ENCODE measurements at regions not wholly inside any gene's neighbourhood (a gene's known extent, or its start where the extent isn't known, plus 50 kb on each side); places are given as distances from the start of the nearest gene placed in this dataset.
A peak's percentile ranks its signal among the peaks of the same experiment; 100 is the strongest.
"Not testable (repeated sequence)": the region's sequence is repeated elsewhere in the genome, so short reads cannot be mapped to it uniquely, and the experiment has no call there.

- H3K4me2 ChIP-seq (ENCODE audit: low read length): no peak overlapping the region
- H3K4me3 ChIP-seq (ENCODE audit: insufficient read depth, low read depth, low read length): no peak overlapping the region
- no peaks in the 10 kb centered on the region for H3K9me3 ChIP-seq (ENCODE audit: insufficient read depth, low read depth, low read length)
- Mint-ChIP-seq H3K4me3 (ENCODE audit: unreplicated experiment) (no peak overlapping the region), H3K4me1 (ENCODE audit: low read depth, unreplicated experiment) (no peaks in the 10 kb centered on the region), H3K9me3 (ENCODE audit: unreplicated experiment) (peaks cover 10% of the 10 kb centered on the region), H3K36me3 (ENCODE audit: low read depth, unreplicated experiment) (no peaks in the 10 kb centered on the region), H3K27ac (ENCODE audit: unreplicated experiment) (no peak overlapping the region), H3K27me3 (ENCODE audit: low read depth, unreplicated experiment) (no peaks in the 10 kb centered on the region)
- no peak overlapping the region for H2AFZ ChIP-seq (ENCODE audit: low read depth, low read length)
- no peak overlapping the region for H3K9ac ChIP-seq (ENCODE audit: low read length)
- H3K79me2 ChIP-seq (ENCODE audit: insufficient read depth, low read length): no peaks in the 10 kb centered on the region
- TF ChIP-seq EZH2 (IDR thresholded peaks at IDR 0.05; ENCODE audit: insufficient read depth, low read length): no peak
- no peak for TF ChIP-seq CTCF (IDR thresholded peaks at IDR 0.05; ENCODE audit: insufficient read depth, low read depth, low read length)
- H3K4me1 ChIP-seq (ENCODE audit: insufficient read depth, low read length): no peaks in the 10 kb centered on the region
- FAIRE-seq: no peak
- no peaks in the 10 kb centered on the region for H3K27me3 ChIP-seq (ENCODE audit: insufficient read depth, low read length)
- H3K27ac ChIP-seq (ENCODE audit: low read depth, low read length): no peak overlapping the region
- H3K36me3 ChIP-seq (ENCODE audit: insufficient read depth, low read length): no peaks in the 10 kb centered on the region
- no peaks in the 10 kb centered on the region for H4K20me1 ChIP-seq (ENCODE audit: insufficient read depth, low read length)
- DNase-seq (ENCODE audit: low read depth): no peak
Observed at GRCh38 chr11:29075726-29076125, 941.1 kb downstream of the KCNA4 start.

- Histone ChIP-seq H3K4me1 (ENCODE audit: insufficient read depth, low read length) (no peaks in the 10 kb centered on the region), H3K79me2 (ENCODE audit: insufficient read depth, low read length) (no peaks in the 10 kb centered on the region), H3K9ac (ENCODE audit: low read length) (no peak overlapping the region), H3K4me3 (ENCODE audit: insufficient read depth, low read depth, low read length) (no peak overlapping the region), H3K4me2 (ENCODE audit: low read length) (no peak overlapping the region), H3K27ac (ENCODE audit: low read depth, low read length) (no peak overlapping the region), H3K36me3 (ENCODE audit: insufficient read depth, low read length) (no peaks in the 10 kb centered on the region), H4K20me1 (ENCODE audit: insufficient read depth, low read length) (no peaks in the 10 kb centered on the region), H3K9me3 (ENCODE audit: insufficient read depth, low read depth, low read length) (no peaks in the 10 kb centered on the region), H2AFZ (ENCODE audit: low read depth, low read length) (no peak overlapping the region), H3K27me3 (ENCODE audit: insufficient read depth, low read length) (no peaks in the 10 kb centered on the region)
- DNase-seq (ENCODE audit: low read depth) (no peak), FAIRE-seq (peak; percentile 52)
- no peak for TF ChIP-seq CTCF (IDR thresholded peaks at IDR 0.05; ENCODE audit: insufficient read depth, low read depth, low read length)
- TF ChIP-seq EZH2 (IDR thresholded peaks at IDR 0.05; ENCODE audit: insufficient read depth, low read length): no peak
- Mint-ChIP-seq H3K36me3 (ENCODE audit: low read depth, unreplicated experiment) (no peaks in the 10 kb centered on the region), H3K9me3 (ENCODE audit: unreplicated experiment) (peaks cover 2% of the 10 kb centered on the region), H3K27ac (ENCODE audit: unreplicated experiment) (no peak overlapping the region), H3K4me1 (ENCODE audit: low read depth, unreplicated experiment) (no peaks in the 10 kb centered on the region), H3K27me3 (ENCODE audit: low read depth, unreplicated experiment) (no peaks in the 10 kb centered on the region), H3K4me3 (ENCODE audit: unreplicated experiment) (no peak overlapping the region)
Observed at GRCh38 chr11:29063630-29064361, 953.0 kb downstream of the KCNA4 start.

GRCh38 chr11:29061452-29061851 is 953.3 kb downstream of the METTL15 start:
- Mint-ChIP-seq H3K27ac (ENCODE audit: unreplicated experiment) (no peak overlapping the region), H3K4me3 (ENCODE audit: unreplicated experiment) (no peak overlapping the region), H3K9me3 (ENCODE audit: unreplicated experiment) (peaks cover 5% of the 10 kb centered on the region), H3K4me1 (ENCODE audit: low read depth, unreplicated experiment) (no peaks in the 10 kb centered on the region), H3K36me3 (ENCODE audit: low read depth, unreplicated experiment) (no peaks in the 10 kb centered on the region), H3K27me3 (ENCODE audit: low read depth, unreplicated experiment) (no peaks in the 10 kb centered on the region)
- Histone ChIP-seq H2AFZ (ENCODE audit: low read depth, low read length) (no peak overlapping the region), H3K9me3 (ENCODE audit: insufficient read depth, low read depth, low read length) (no peaks in the 10 kb centered on the region), H3K4me2 (ENCODE audit: low read length) (no peak overlapping the region), H3K27me3 (ENCODE audit: insufficient read depth, low read length) (no peaks in the 10 kb centered on the region), H3K27ac (ENCODE audit: low read depth, low read length) (no peak overlapping the region), H3K4me3 (ENCODE audit: insufficient read depth, low read depth, low read length) (no peak overlapping the region), H3K79me2 (ENCODE audit: insufficient read depth, low read length) (no peaks in the 10 kb centered on the region), H3K36me3 (ENCODE audit: insufficient read depth, low read length) (no peaks in the 10 kb centered on the region), H4K20me1 (ENCODE audit: insufficient read depth, low read length) (no peaks in the 10 kb centered on the region), H3K9ac (ENCODE audit: low read length) (no peak overlapping the region), H3K4me1 (ENCODE audit: insufficient read depth, low read length) (no peaks in the 10 kb centered on the region)
- FAIRE-seq (no peak), DNase-seq (ENCODE audit: low read depth) (no peak)
- TF ChIP-seq CTCF (IDR thresholded peaks at IDR 0.05; ENCODE audit: insufficient read depth, low read depth, low read length) (no peak), EZH2 (IDR thresholded peaks at IDR 0.05; ENCODE audit: insufficient read depth, low read length) (no peak)

- not testable (repeated sequence) for H3K27ac Mint-ChIP-seq (ENCODE audit: unreplicated experiment); H3K36me3 ChIP-seq (ENCODE audit: insufficient read depth, low read length); FAIRE-seq; H3K4me3 Mint-ChIP-seq (ENCODE audit: unreplicated experiment); DNase-seq (ENCODE audit: low read depth); H3K9ac ChIP-seq (ENCODE audit: low read length); H3K79me2 ChIP-seq (ENCODE audit: insufficient read depth, low read length); H3K27me3 Mint-ChIP-seq (ENCODE audit: low read depth, unreplicated experiment); H2AFZ ChIP-seq (ENCODE audit: low read depth, low read length); H3K4me2 ChIP-seq (ENCODE audit: low read length); H3K27ac ChIP-seq (ENCODE audit: low read depth, low read length); H3K27me3 ChIP-seq (ENCODE audit: insufficient read depth, low read length); H3K4me3 ChIP-seq (ENCODE audit: insufficient read depth, low read depth, low read length); H3K9me3 ChIP-seq (ENCODE audit: insufficient read depth, low read depth, low read length); H4K20me1 ChIP-seq (ENCODE audit: insufficient read depth, low read length); H3K4me1 ChIP-seq (ENCODE audit: insufficient read depth, low read length); H3K4me1 Mint-ChIP-seq (ENCODE audit: low read depth, unreplicated experiment); H3K36me3 Mint-ChIP-seq (ENCODE audit: low read depth, unreplicated experiment)
- H3K9me3 Mint-ChIP-seq (ENCODE audit: unreplicated experiment): peaks cover 16% of the 10 kb centered on the region
Observed at GRCh38 chr11:29056487-29056886, 948.3 kb downstream of the METTL15 start.
